GM12878 (cell line): ENCODE measurements at regions not wholly inside any gene's neighbourhood (a gene's known extent, or its start where the extent isn't known, plus 50 kb on each side); places are given as distances from the start of the nearest gene placed in this dataset.

Experiments
- TBL1XR1 ChIP-seq: IDR thresholded peaks from 2 replicates; pipeline ENCODE4 v1.6.1; 2012; ENCODE audit warnings: low read depth, low read length, improper control_type of control experiment
- TF ChIP-seq, protein P1 (sequence below), 3 experiments: IDR thresholded peaks in 2 of 3; conservative IDR thresholded peaks in 1 of 3; 2 replicates each; pipeline ENCODE4 v1.5.1; 2011; ENCODE audit warnings: low read depth in 3 of 3, low read length in 3 of 3, mild to moderate bottlenecking in 3 of 3, control low read depth in 2 of 3, moderate library complexity in 2 of 3, inconsistent platforms in 1 of 3, mixed read lengths in 1 of 3; ENCODE audit not compliant: control insufficient read depth in 2 of 3, insufficient read depth in 1 of 3; ENCODE audit errors: extremely low read depth in 1 of 3

DNA sequence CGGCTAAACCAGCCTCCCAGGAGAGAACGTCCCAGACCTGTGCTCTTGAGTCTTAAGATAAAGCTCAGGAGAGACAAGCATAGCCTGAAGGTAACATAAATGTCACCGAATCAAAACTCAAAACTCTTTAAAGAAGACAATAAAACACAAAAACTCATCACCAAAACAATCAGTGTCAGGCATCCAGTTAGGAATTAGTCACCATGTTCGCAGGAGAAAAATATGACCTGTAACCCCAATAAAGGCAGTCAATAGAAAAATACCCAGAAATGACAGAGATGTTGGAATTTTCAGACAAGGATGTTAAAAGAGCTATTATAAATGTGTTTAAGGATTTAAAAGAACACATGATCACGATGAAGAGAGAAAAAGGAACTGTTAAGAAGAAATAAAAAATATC lies 352.4 kb downstream of the BRD1 start:
- TF ChIP-seq, protein P1, sequence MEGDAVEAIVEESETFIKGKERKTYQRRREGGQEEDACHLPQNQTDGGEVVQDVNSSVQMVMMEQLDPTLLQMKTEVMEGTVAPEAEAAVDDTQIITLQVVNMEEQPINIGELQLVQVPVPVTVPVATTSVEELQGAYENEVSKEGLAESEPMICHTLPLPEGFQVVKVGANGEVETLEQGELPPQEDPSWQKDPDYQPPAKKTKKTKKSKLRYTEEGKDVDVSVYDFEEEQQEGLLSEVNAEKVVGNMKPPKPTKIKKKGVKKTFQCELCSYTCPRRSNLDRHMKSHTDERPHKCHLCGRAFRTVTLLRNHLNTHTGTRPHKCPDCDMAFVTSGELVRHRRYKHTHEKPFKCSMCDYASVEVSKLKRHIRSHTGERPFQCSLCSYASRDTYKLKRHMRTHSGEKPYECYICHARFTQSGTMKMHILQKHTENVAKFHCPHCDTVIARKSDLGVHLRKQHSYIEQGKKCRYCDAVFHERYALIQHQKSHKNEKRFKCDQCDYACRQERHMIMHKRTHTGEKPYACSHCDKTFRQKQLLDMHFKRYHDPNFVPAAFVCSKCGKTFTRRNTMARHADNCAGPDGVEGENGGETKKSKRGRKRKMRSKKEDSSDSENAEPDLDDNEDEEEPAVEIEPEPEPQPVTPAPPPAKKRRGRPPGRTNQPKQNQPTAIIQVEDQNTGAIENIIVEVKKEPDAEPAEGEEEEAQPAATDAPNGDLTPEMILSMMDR (IDR thresholded peaks at IDR 0.05 in 2 of 3, conservative IDR thresholded peaks at IDR 0.05 in 1 of 3; ENCODE audit: control insufficient read depth in 2 of 3, extremely low read depth in 1 of 3, insufficient read depth in 1 of 3, low read depth in 3 of 3, low read length in 3 of 3) = no peak
- no peak for TF ChIP-seq TBL1XR1
